Middle frontal gyrus (tissue), 1 donor: ENCODE measurements at regions not wholly inside any gene's neighbourhood (a gene's known extent, or its start where the extent isn't known, plus 50 kb on each side); places are given as distances from the start of the nearest gene placed in this dataset.
A peak's percentile ranks its signal among the peaks of the same experiment; 100 is the strongest.

ENCODE experiments used
- DNase-seq: peaks from one replicate; pipeline ENCODE4 v3.0.0-alpha.2; 2015; ENCODE audit warnings: low spot score; ENCODE audit errors: extremely low spot score

GRCh38 chr1:47697616-47698335 is 259.9 kb downstream of the FOXD2 start:
- no peak for DNase-seq

- DNase-seq: no peak
Measured at GRCh38 chr1:47699492-47700235, 261.8 kb downstream of the FOXD2 start.

- DNase-seq: no peak
Measured at GRCh38 chr1:47701283-47701682, 263.4 kb downstream of the FOXD2 start.

- no peak for DNase-seq
Measured at GRCh38 chr1:47701741-47702515, 264.1 kb downstream of the FOXD2 start.

- DNase-seq: no peak
Measured at GRCh38 chr1:47703156-47703825, 265.4 kb downstream of the FOXD2 start.

- no peak for DNase-seq
Measured at GRCh38 chr1:47703981-47704596, 266.2 kb downstream of the FOXD2 start.

GRCh38 chr1:47705517-47706130 is 267.8 kb downstream of the FOXD2 start:
- DNase-seq: no peak

GRCh38 chr1:47707503-47707902 is 269.7 kb downstream of the FOXD2 start:
- DNase-seq: no peak

- DNase-seq: no peak
Measured at GRCh38 chr1:47708019-47708535, 270.2 kb downstream of the FOXD2 start.

GRCh38 chr1:47708658-47709018 is 270.8 kb downstream of the FOXD2 start:
- no peak for DNase-seq

GRCh38 chr1:47709019-47709871 is 271.4 kb downstream of the FOXD2 start:
- DNase-seq: no peak

GRCh38 chr1:47709872-47710231 is 272.0 kb downstream of the FOXD2 start:
- DNase-seq: no peak

- DNase-seq: peak; percentile 41
Measured at GRCh38 chr1:47710329-47711071, 272.7 kb downstream of the FOXD2 start.
